GM10248 (cell line): ENCODE measurements at regions not wholly inside any gene's neighbourhood (a gene's known extent, or its start where the extent isn't known, plus 50 kb on each side); places are given as distances from the start of the nearest gene placed in this dataset.

Source experiments
- CTCF ChIA-PET: fragments of 300-600 bp; sonication (Branson Sonifier 250); formaldehyde crosslinking; extraction: SDS; loops from one replicate; lab custom pipeline; 2021; ENCODE audit warnings: antibody characterized with exemption; lab: Yijun Ruan, JAX
- POLR2A ChIA-PET: fragments of 350-650 bp; sonication (Branson Sonifier 250); formaldehyde crosslinking; extraction: SDS; loops from one replicate; lab custom pipeline; 2020; ENCODE audit warnings: antibody characterized with exemption; lab: Yijun Ruan, JAX
- DNase-seq: peaks from one replicate; pipeline ENCODE4 v3.0.0; 2012; ENCODE audit errors: extremely low spot score
- TF ChIP-seq, protein P1 (sequence below): IDR thresholded peaks from 2 replicates; pipeline ENCODE4 v1.5.1; 2012; ENCODE audit warnings: mild to moderate bottlenecking, low read depth; ENCODE audit errors: extremely low read depth, missing control alignments, control extremely low read depth

DNA sequence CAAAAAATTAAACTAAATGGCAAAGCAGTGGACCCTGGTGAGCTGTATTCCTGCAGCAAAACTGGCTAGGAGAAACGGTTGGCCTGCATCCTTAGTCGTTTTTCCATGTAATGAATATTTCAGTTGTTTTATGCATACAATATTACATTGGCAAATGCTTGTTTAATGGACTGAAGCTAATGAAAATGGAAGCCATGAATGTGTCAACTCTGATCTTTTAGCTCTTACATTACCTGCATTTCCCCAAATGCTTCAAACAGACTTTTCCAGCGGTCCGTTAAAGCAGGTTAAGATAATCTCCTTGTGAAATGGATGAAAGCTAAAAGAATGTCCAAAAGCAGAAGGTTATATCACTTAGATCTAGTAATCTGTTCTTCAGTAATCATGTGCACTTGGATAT is 686.3 kb upstream of the SETBP1 start:
- ChIA-PET POLR2A (no interaction called here), CTCF (interaction anchor here (1.0 to 1.5 kb wide), 2 partner anchors 13 to 22 kb away, joined by 3 read pairs; no protein-coding TSS in a partner anchor)
- no peak for DNase-seq
- TF ChIP-seq, protein P1, sequence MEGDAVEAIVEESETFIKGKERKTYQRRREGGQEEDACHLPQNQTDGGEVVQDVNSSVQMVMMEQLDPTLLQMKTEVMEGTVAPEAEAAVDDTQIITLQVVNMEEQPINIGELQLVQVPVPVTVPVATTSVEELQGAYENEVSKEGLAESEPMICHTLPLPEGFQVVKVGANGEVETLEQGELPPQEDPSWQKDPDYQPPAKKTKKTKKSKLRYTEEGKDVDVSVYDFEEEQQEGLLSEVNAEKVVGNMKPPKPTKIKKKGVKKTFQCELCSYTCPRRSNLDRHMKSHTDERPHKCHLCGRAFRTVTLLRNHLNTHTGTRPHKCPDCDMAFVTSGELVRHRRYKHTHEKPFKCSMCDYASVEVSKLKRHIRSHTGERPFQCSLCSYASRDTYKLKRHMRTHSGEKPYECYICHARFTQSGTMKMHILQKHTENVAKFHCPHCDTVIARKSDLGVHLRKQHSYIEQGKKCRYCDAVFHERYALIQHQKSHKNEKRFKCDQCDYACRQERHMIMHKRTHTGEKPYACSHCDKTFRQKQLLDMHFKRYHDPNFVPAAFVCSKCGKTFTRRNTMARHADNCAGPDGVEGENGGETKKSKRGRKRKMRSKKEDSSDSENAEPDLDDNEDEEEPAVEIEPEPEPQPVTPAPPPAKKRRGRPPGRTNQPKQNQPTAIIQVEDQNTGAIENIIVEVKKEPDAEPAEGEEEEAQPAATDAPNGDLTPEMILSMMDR: no peak

- ChIA-PET CTCF (no interaction called here), POLR2A (no interaction called here)
- DNase-seq: no peak
- TF ChIP-seq, protein P1: no peak
These were observed 666.8 kb upstream of the SETBP1 start for GRCh38 chr18:44013871-44014270.

- POLR2A ChIA-PET: no interaction called here
- CTCF ChIA-PET: no interaction called here
- DNase-seq: no peak
- TF ChIP-seq, protein P1: no peak
These were observed 655.3 kb upstream of the SETBP1 start for GRCh38 chr18:44025421-44025820.

GRCh38 chr18:44028109-44028508 is 652.6 kb upstream of the SETBP1 start:
- ChIA-PET POLR2A (no interaction called here), CTCF (no interaction called here)
- DNase-seq: no peak
- TF ChIP-seq, protein P1: no peak

- ChIA-PET CTCF (no interaction called here), POLR2A (no interaction called here)
- no peak for DNase-seq
- TF ChIP-seq, protein P1: no peak
These were observed 649.6 kb upstream of the SETBP1 start for GRCh38 chr18:44031063-44031462.

DNA sequence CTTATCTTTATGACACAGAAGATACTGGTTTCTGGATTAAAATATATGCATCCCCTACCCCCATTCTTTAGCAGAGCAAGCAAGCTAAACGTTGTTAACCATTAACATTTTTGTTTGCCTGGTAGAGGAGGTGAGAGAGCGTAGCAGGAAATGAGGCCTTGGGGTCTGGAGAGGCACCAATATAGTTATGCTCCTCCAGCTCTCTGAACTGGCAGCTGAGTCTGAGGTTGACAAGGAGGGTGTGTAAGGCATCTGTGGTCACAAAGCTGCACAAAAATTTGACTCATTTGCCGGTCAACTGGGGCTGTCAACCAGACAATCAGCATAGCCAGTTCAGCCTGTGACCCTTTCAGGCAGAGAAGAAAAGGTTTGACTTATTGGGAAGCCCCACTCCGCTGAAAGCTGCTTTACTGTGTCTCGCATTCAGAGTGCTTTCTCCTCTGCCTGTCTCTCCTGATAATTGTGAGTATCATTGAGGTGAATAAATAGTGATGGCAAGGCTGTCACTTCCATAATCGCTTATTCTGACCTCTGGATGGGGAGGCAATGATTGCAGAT is 647.5 kb upstream of the SETBP1 start:
- ChIA-PET POLR2A (no interaction called here), CTCF (no interaction called here)
- TF ChIP-seq, protein P1: no peak
- no peak for DNase-seq
